ENCODE measurements at regions not wholly inside any gene's neighbourhood (a gene's known extent, or its start where the extent isn't known, plus 50 kb on each side); places are given as distances from the start of the nearest gene placed in this dataset.

GRCh38 chr2:75810611-75811330 lies 100.1 kb upstream of the GCFC2 start:
- Histone ChIP-seq H3K4me3 (ENCODE audit: insufficient read length, low read depth) (no peak overlapping the region), H3K4me1 (ENCODE audit: insufficient read depth, insufficient read length) (no peaks in the 10 kb centered on the region), H3K9me3 (ENCODE audit: insufficient read depth, low read length) (no peaks in the 10 kb centered on the region), H3K36me3 (ENCODE audit: insufficient read depth, insufficient read length, low read length) (no peaks in the 10 kb centered on the region), H3K9ac (ENCODE audit: insufficient read length, low read depth) (no peak overlapping the region), H3K27me3 (ENCODE audit: insufficient read depth, insufficient read length) (no peaks in the 10 kb centered on the region)
- no peak for TF ChIP-seq SUZ12 (IDR thresholded peaks at IDR 0.05; ENCODE audit: extremely low read depth, insufficient read depth, insufficient read length)
- TF ChIP-seq YY1 (IDR thresholded peaks at IDR 0.05; ENCODE audit: insufficient read depth, insufficient read length), result no peak
- TF ChIP-seq ZNF274 (IDR thresholded peaks at IDR 0.05; ENCODE audit: low read depth, low read length), result no peak
- DNase-seq (ENCODE audit: low read depth, low spot score), result no peak

GRCh38 chr2:75808793-75809535 lies 98.2 kb upstream of the GCFC2 start:
- Histone ChIP-seq H3K4me1 (ENCODE audit: insufficient read depth, insufficient read length) (no peaks in the 10 kb centered on the region), H3K36me3 (ENCODE audit: insufficient read depth, insufficient read length, low read length) (no peaks in the 10 kb centered on the region), H3K9me3 (ENCODE audit: insufficient read depth, low read length) (no peaks in the 10 kb centered on the region), H3K9ac (ENCODE audit: insufficient read length, low read depth) (no peak overlapping the region), H3K27me3 (ENCODE audit: insufficient read depth, insufficient read length) (no peaks in the 10 kb centered on the region), H3K4me3 (ENCODE audit: insufficient read length, low read depth) (no peak overlapping the region)
- TF ChIP-seq ZNF274 (IDR thresholded peaks at IDR 0.05; ENCODE audit: low read depth, low read length) (no peak), SUZ12 (IDR thresholded peaks at IDR 0.05; ENCODE audit: extremely low read depth, insufficient read depth, insufficient read length) (no peak), YY1 (IDR thresholded peaks at IDR 0.05; ENCODE audit: insufficient read depth, insufficient read length) (no peak)
- no peak for DNase-seq (ENCODE audit: low read depth, low spot score)

- no peak overlapping the region for H3K4me3 ChIP-seq (ENCODE audit: insufficient read length, low read depth)
- no peaks in the 10 kb centered on the region for H3K9me3 ChIP-seq (ENCODE audit: insufficient read depth, low read length)
- no peak for DNase-seq (ENCODE audit: low read depth, low spot score)
- H3K4me1 ChIP-seq (ENCODE audit: insufficient read depth, insufficient read length), result no peaks in the 10 kb centered on the region
- H3K27me3 ChIP-seq (ENCODE audit: insufficient read depth, insufficient read length), result no peaks in the 10 kb centered on the region
- H3K9ac ChIP-seq (ENCODE audit: insufficient read length, low read depth), result no peak overlapping the region
- TF ChIP-seq YY1 (IDR thresholded peaks at IDR 0.05; ENCODE audit: insufficient read depth, insufficient read length) (no peak), SUZ12 (IDR thresholded peaks at IDR 0.05; ENCODE audit: extremely low read depth, insufficient read depth, insufficient read length) (no peak), ZNF274 (IDR thresholded peaks at IDR 0.05; ENCODE audit: low read depth, low read length) (no peak)
- H3K36me3 ChIP-seq (ENCODE audit: insufficient read depth, insufficient read length, low read length), result no peaks in the 10 kb centered on the region
Observed at GRCh38 chr2:75807992-75808391, 97.3 kb upstream of the GCFC2 start.

GRCh38 chr2:75801234-75801982 lies 90.7 kb upstream of the GCFC2 start:
- Histone ChIP-seq H3K27me3 (ENCODE audit: insufficient read depth, insufficient read length) (no peaks in the 10 kb centered on the region), H3K4me3 (ENCODE audit: insufficient read length, low read depth) (no peak overlapping the region), H3K9ac (ENCODE audit: insufficient read length, low read depth) (no peak overlapping the region), H3K36me3 (ENCODE audit: insufficient read depth, insufficient read length, low read length) (no peaks in the 10 kb centered on the region), H3K4me1 (ENCODE audit: insufficient read depth, insufficient read length) (no peaks in the 10 kb centered on the region), H3K9me3 (ENCODE audit: insufficient read depth, low read length) (no peaks in the 10 kb centered on the region)
- TF ChIP-seq SUZ12 (IDR thresholded peaks at IDR 0.05; ENCODE audit: extremely low read depth, insufficient read depth, insufficient read length), result no peak
- no peak for TF ChIP-seq ZNF274 (IDR thresholded peaks at IDR 0.05; ENCODE audit: low read depth, low read length)
- TF ChIP-seq YY1 (IDR thresholded peaks at IDR 0.05; ENCODE audit: insufficient read depth, insufficient read length), result no peak
- no peak for DNase-seq (ENCODE audit: low read depth, low spot score)

- Histone ChIP-seq H3K9me3 (ENCODE audit: insufficient read depth, low read length) (no peaks in the 10 kb centered on the region), H3K4me3 (ENCODE audit: insufficient read length, low read depth) (no peak overlapping the region), H3K27me3 (ENCODE audit: insufficient read depth, insufficient read length) (no peaks in the 10 kb centered on the region), H3K9ac (ENCODE audit: insufficient read length, low read depth) (no peak overlapping the region), H3K4me1 (ENCODE audit: insufficient read depth, insufficient read length) (no peaks in the 10 kb centered on the region), H3K36me3 (ENCODE audit: insufficient read depth, insufficient read length, low read length) (no peaks in the 10 kb centered on the region)
- no peak for DNase-seq (ENCODE audit: low read depth, low spot score)
- TF ChIP-seq ZNF274 (IDR thresholded peaks at IDR 0.05; ENCODE audit: low read depth, low read length) (no peak), YY1 (IDR thresholded peaks at IDR 0.05; ENCODE audit: insufficient read depth, insufficient read length) (no peak), SUZ12 (IDR thresholded peaks at IDR 0.05; ENCODE audit: extremely low read depth, insufficient read depth, insufficient read length) (no peak)
Observed at GRCh38 chr2:75800456-75800855, 89.7 kb upstream of the GCFC2 start.

GRCh38 chr2:75799859-75800258 lies 89.1 kb upstream of the GCFC2 start:
- no peak for DNase-seq (ENCODE audit: low read depth, low spot score)
- no peak for TF ChIP-seq ZNF274 (IDR thresholded peaks at IDR 0.05; ENCODE audit: low read depth, low read length)
- TF ChIP-seq YY1 (IDR thresholded peaks at IDR 0.05; ENCODE audit: insufficient read depth, insufficient read length), result no peak
- no peak for TF ChIP-seq SUZ12 (IDR thresholded peaks at IDR 0.05; ENCODE audit: extremely low read depth, insufficient read depth, insufficient read length)
- Histone ChIP-seq H3K4me3 (ENCODE audit: insufficient read length, low read depth) (no peak overlapping the region), H3K9me3 (ENCODE audit: insufficient read depth, low read length) (no peaks in the 10 kb centered on the region), H3K36me3 (ENCODE audit: insufficient read depth, insufficient read length, low read length) (no peaks in the 10 kb centered on the region), H3K4me1 (ENCODE audit: insufficient read depth, insufficient read length) (no peaks in the 10 kb centered on the region), H3K27me3 (ENCODE audit: insufficient read depth, insufficient read length) (no peaks in the 10 kb centered on the region), H3K9ac (ENCODE audit: insufficient read length, low read depth) (no peak overlapping the region)

- Histone ChIP-seq H3K27me3 (ENCODE audit: insufficient read depth, insufficient read length) (no peaks in the 10 kb centered on the region), H3K9ac (ENCODE audit: insufficient read length, low read depth) (no peak overlapping the region), H3K9me3 (ENCODE audit: insufficient read depth, low read length) (no peaks in the 10 kb centered on the region), H3K4me3 (ENCODE audit: insufficient read length, low read depth) (no peak overlapping the region), H3K36me3 (ENCODE audit: insufficient read depth, insufficient read length, low read length) (no peaks in the 10 kb centered on the region), H3K4me1 (ENCODE audit: insufficient read depth, insufficient read length) (no peaks in the 10 kb centered on the region)
- TF ChIP-seq ZNF274 (IDR thresholded peaks at IDR 0.05; ENCODE audit: low read depth, low read length), result no peak
- TF ChIP-seq SUZ12 (IDR thresholded peaks at IDR 0.05; ENCODE audit: extremely low read depth, insufficient read depth, insufficient read length), result no peak
- TF ChIP-seq YY1 (IDR thresholded peaks at IDR 0.05; ENCODE audit: insufficient read depth, insufficient read length), result no peak
- DNase-seq (ENCODE audit: low read depth, low spot score), result no peak
Observed at GRCh38 chr2:75798569-75798968, 87.9 kb upstream of the GCFC2 start.

Measured in NT2/D1 (cell line).